H1 (cell line): ENCODE measurements at regions not wholly inside any gene's neighbourhood (a gene's known extent, or its start where the extent isn't known, plus 50 kb on each side); places are given as distances from the start of the nearest gene placed in this dataset.

Experiments
- CTCF ChIP-seq, 3 experiments: IDR thresholded peaks; 1 replicate in 2 of 3; 2 replicates in 1 of 3; pipeline versions ENCODE4 v1.5.1 to v1.6.1; 2011; ENCODE audit warnings: low read length in 3 of 3, mild to moderate bottlenecking in 3 of 3, inconsistent platforms in 2 of 3, low read depth in 1 of 3, moderate library complexity in 1 of 3; ENCODE audit not compliant: insufficient read depth in 1 of 3; ENCODE audit errors: control extremely low read depth in 1 of 3
- TF ChIP-seq, protein P1 (sequence below): IDR thresholded peaks from 2 replicates; pipeline ENCODE4 v1.6.1; 2012; ENCODE audit warnings: inconsistent platforms

DNA sequence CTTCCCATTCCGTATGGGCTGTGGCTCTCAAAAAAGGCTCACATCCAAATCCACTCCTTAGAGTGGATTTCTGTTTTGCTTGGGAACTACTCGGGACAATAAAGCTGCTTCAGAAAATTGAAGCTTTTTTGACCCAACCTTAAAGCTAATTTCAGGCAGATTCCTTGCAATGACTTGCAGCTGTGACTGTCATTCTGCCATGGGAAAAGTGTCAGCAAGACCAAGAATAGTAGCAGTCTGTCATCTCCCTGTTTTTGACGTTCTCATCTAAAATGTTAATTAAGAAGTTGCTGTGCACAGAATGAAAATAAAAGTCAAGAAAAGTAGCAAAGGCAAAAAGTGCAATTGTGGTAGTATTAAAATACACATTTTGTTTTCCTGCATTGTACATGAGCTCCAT is 304.7 kb downstream of the COG6 start:
- TF ChIP-seq CTCF (IDR thresholded peaks at IDR 0.05; ENCODE audit: control extremely low read depth in 1 of 3, insufficient read depth in 1 of 3, low read depth in 1 of 3, low read length in 3 of 3): no peak
- TF ChIP-seq, protein P1, sequence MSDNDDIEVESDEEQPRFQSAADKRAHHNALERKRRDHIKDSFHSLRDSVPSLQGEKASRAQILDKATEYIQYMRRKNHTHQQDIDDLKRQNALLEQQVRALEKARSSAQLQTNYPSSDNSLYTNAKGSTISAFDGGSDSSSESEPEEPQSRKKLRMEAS: no peak
